ENCODE measurements at regions not wholly inside any gene's neighbourhood (a gene's known extent, or its start where the extent isn't known, plus 50 kb on each side); places are given as distances from the start of the nearest gene placed in this dataset.

GRCh38 chr4:165723051-165723795, 149.8 kb upstream of the TLL1 start:
- DNase-seq: peak; percentile 2 to 13

DNA sequence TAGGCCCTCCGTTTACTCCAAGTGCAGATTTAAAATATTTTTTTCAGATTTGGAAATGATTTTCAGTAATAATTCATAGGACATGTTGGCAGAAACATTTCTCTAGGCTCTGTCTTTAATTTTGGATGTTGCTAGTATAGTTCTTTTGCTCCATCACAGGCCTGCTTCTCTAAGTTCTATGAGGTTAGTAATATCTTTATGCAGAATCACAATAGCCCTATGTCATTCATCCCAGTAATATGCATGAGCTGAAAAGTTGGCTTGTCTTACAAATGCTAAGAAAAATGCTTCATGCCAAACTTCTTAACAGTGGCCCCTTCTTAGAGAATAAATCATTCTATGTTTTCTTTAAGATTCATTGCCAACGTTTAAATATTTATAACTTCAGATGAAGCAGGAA, 148.3 kb upstream of the TLL1 start:
- DNase-seq: no peak

GRCh38 chr4:165725352-165725751, 147.7 kb upstream of the TLL1 start:
- no peak for DNase-seq

DNA sequence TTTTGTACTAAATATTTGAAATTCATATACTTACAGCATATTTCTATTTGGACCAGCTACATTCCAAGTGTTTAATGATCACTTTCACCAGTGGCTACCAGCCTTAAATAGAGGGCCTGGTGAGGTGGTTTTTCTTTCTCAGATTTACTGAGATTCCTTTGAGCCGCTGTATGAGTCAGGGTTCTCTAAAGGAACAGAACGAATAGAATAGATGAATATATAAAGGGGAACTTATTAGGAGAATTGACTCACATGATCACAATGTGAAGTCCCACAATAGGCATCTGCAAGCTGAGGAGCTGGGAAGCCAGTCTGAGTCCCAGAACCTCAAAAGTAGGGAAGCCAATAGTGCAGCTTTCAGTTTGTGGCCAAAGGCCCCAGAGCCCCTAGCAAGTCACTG, 146.2 kb upstream of the TLL1 start:
- no peak for DNase-seq

GRCh38 chr4:165737309-165737972, 135.6 kb upstream of the TLL1 start:
- no peak for DNase-seq

GRCh38 chr4:165738571-165738970, 134.5 kb upstream of the TLL1 start:
- no peak for DNase-seq

DNA sequence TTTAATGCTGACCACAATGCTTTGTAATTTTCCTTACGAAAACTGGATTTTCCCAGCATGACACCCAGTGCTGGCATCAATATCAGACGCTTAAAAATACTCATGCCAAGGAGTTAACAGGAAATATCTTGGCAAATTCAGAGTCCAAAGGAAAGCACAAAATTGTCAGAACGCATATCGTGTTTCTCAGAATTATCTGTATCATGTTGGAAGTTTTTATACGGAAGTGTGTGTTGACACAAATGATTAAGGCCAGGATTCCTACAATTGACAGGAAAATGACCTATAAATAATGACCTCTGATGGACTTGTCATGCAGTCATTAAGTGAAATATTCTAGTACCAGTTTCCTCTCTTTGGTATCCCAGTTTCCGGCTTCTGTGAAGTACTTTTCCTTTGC, 132.1 kb upstream of the TLL1 start:
- DNase-seq: no peak

GRCh38 chr4:165743422-165743821, 129.6 kb upstream of the TLL1 start:
- DNase-seq: no peak

DNA sequence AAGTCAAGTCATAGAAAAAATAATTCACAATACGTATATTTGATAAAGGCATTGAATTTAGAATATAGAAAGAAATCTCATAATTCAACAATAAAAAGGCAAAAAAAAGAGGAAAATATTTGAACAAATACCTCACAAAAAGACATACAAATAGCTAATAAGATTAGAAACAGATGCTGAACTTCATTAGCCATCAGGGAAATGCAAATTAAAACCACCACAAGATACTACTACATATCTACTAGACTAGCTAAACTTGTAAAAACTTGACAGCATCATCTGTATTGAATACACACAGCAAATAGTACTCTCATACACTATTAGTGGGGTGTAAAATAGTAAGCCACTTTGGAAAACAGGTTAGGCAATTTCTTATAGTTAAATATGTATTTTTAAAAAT, 128.7 kb upstream of the TLL1 start:
- DNase-seq: no peak

DNA sequence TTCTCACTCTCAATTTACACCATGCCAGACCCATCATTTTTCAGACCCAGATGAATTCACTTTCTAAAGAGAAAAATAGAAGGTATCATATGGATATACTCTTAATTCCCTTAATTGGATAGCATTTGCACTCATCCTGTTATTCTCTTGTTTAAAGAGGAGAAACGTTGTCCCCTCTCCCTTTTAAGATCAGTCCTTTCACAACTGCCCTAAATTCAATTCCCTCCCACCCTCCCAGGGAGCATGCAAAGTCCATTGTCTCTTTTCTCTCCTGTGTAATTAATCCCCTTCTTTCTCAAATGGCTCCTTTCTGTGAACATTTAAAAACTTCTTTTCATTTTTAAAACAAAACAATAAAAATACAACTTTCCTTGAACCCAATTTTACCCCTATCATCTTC, 124.7 kb upstream of the TLL1 start:
- DNase-seq: no peak

DNA sequence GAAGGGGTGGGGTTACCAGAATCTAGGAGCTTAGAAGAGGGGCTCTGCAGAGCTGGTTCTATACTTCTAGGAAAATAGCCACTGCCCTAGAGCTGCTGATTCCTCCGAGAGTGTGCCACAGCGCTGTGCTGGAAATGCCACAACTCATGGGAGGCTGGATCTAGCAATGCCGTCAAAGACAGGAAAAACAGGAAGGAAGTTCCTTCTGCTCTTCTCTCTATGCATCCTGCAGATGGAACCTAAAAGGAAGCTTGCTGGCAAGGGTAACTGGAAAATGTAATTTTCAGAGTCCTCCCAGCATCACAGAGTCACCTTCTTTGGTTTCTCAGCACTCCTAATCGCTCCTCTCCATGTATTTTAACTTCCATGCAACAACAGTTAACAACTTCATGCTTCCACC, 121.2 kb upstream of the TLL1 start:
- no peak for DNase-seq

GRCh38 chr4:165754664-165755063, 118.4 kb upstream of the TLL1 start:
- DNase-seq: no peak

- no peak for DNase-seq
Measured at GRCh38 chr4:165756836-165757235, 116.2 kb upstream of the TLL1 start.

DNA sequence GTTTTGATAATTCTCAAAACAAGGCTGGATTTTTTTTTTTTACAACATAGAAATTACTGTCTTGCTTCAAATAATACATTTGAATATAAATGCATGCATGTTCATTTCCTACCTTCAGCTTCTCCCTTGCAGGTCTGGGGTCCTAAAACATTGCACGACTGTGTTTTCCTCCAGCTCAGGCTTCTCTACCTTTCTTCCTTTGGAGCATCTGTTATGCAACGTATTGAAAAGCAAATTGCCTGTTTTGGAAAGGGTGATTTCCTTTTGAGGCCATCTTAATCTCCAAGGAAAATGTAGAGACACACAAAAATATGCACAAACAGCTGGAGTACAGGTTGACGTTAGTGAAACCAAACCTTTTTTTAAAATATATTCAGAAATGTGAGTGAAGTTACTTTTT, 115.6 kb upstream of the TLL1 start:
- no peak for DNase-seq

DNA sequence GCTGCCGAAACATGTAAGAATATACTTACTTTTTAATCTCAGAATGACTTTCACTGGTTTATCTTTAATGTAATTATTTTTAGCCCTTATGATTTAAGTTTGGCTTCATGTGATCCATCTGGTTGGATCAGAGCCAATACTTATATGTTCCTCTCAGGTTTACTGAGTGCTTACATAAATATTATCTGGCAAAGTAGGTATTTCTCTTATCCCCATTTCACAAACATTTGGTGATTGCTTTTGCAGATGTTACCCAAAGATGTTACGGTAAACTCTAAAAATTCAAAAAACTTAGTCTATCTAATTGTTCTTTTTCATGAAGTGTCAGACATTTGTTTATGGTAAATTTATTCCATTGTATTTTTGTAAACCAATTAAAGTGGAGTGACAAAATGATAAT, 115.0 kb upstream of the TLL1 start:
- DNase-seq: no peak

GRCh38 chr4:165760182-165760581, 112.9 kb upstream of the TLL1 start:
- DNase-seq: no peak

DNA sequence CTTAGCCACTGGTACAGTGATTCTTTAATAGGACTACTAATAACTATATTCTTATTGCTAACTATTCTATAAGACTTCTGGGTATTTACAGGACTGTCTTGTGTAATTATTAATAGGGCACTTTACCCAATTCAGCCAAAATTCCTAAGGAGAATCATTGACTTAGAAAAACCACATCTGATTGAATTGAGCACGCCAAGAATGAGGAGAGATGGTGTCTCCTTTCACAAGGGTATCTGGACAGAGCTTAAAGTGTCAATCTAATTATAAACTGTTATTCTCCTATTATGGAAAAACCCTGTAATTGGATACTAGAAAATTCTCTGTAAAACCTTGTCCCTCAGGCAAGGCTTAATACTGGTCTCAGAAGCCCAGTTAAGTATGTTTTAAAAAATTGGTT, 111.1 kb upstream of the TLL1 start:
- no peak for DNase-seq

GRCh38 chr4:165763640-165764039, 109.4 kb upstream of the TLL1 start:
- DNase-seq: no peak

GRCh38 chr4:165765053-165765452, 108.0 kb upstream of the TLL1 start:
- no peak for DNase-seq

- no peak for DNase-seq
Measured at GRCh38 chr4:165766018-165766417, 107.0 kb upstream of the TLL1 start.

GRCh38 chr4:165766976-165767375, 106.1 kb upstream of the TLL1 start:
- no peak for DNase-seq

DNA sequence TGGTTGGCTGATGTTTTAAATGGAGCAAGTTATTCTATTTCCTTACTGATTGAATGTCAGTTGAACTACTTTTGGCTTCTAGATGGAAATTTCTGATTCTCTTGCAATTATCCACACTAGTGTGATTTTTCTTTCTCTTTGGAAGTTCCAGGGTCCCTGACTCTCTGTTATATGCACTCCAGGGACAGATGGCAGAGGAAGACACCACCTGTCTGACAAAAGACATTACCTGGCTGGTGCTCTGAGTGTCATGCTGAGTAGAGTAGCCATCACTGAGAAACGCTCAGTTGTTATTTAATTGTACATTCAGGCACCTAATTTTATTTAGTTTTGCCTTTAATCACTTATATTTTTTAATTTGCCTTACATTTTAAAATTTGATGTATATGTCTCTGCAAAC, 105.4 kb upstream of the TLL1 start:
- no peak for DNase-seq

DNA sequence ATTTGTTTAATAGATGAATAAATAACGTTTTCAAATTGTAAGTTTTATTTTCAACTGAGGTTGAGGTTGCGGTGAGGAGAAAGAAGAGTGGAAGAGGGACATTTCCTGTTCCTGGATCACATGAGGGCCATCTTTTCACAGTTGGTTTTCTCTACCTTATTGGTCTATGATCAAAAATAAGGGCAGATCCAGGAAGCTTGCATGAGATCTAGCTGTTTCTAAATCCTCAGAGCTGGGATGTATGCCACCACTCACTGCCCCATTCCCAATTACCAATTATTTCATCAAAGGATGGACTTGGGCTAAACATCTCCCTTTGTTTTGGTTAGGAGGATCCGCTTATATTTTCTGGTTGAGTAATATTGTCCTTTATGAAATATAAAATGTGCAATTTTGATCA, 104.8 kb upstream of the TLL1 start:
- DNase-seq: no peak

GRCh38 chr4:165774326-165774725, 98.7 kb upstream of the TLL1 start:
- no peak for DNase-seq
